Chondrocyte (in vitro differentiated cells): ENCODE measurements at regions not wholly inside any gene's neighbourhood (a gene's known extent, or its start where the extent isn't known, plus 50 kb on each side); places are given as distances from the start of the nearest gene placed in this dataset.

ENCODE experiments used
- DNase-seq: peaks from one replicate; pipeline ENCODE4 v3.0.0; 2021; ENCODE audit warnings: mixed read lengths, low spot score
- H3K27ac Mint-ChIP-seq: one replicate; pipeline ENCODE4 v1.8.0; 2021; ENCODE audit warnings: mild to moderate bottlenecking, moderate library complexity, mixed read lengths; ENCODE audit not compliant: unreplicated experiment
- H3K27me3 Mint-ChIP-seq: 2 replicates; pipeline ENCODE4 v1.8.0; 2021; ENCODE audit warnings: low read depth, mixed read lengths
- H3K36me3 Mint-ChIP-seq: 2 replicates; pipeline ENCODE4 v1.8.0; 2021; ENCODE audit warnings: low read depth, mixed read lengths
- H3K4me1 Mint-ChIP-seq: 2 replicates; pipeline ENCODE4 v1.8.0; 2021; ENCODE audit warnings: low read depth, mild to moderate bottlenecking, mixed read lengths
- H3K4me3 Mint-ChIP-seq: one replicate; pipeline ENCODE4 v1.8.0; 2021; ENCODE audit warnings: mild to moderate bottlenecking, moderate library complexity, mixed read lengths; ENCODE audit not compliant: unreplicated experiment
- H3K9me3 Mint-ChIP-seq: 2 replicates; pipeline ENCODE4 v1.8.0; 2021; ENCODE audit warnings: low read depth, mixed read lengths
- TF ChIP-seq, protein P1 (sequence below): fragments of 200-600 bp; sonication (generic); IDR thresholded peaks from 2 replicates; pipeline ENCODE4 v1.5.0; 2021; ENCODE audit warnings: antibody characterized with exemption, mild to moderate bottlenecking, moderate library complexity

- Mint-ChIP-seq H3K27ac (no peak overlapping the region), H3K9me3 (no peaks in the 10 kb centered on the region), H3K36me3 (no peaks in the 10 kb centered on the region), H3K4me1 (peaks cover 4% of the 10 kb centered on the region), H3K4me3 (no peak overlapping the region), H3K27me3 (peaks cover 11% of the 10 kb centered on the region)
- TF ChIP-seq, protein P1, sequence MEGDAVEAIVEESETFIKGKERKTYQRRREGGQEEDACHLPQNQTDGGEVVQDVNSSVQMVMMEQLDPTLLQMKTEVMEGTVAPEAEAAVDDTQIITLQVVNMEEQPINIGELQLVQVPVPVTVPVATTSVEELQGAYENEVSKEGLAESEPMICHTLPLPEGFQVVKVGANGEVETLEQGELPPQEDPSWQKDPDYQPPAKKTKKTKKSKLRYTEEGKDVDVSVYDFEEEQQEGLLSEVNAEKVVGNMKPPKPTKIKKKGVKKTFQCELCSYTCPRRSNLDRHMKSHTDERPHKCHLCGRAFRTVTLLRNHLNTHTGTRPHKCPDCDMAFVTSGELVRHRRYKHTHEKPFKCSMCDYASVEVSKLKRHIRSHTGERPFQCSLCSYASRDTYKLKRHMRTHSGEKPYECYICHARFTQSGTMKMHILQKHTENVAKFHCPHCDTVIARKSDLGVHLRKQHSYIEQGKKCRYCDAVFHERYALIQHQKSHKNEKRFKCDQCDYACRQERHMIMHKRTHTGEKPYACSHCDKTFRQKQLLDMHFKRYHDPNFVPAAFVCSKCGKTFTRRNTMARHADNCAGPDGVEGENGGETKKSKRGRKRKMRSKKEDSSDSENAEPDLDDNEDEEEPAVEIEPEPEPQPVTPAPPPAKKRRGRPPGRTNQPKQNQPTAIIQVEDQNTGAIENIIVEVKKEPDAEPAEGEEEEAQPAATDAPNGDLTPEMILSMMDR = no peak
- DNase-seq = no peak
These were observed 292.9 kb upstream of the RORA start for GRCh38 chr15:61521953-61522352.

GRCh38 chr15:61519296-61519695, 290.2 kb upstream of the RORA start:
- Mint-ChIP-seq H3K27me3 (peaks cover 4% of the 10 kb centered on the region), H3K27ac (no peak overlapping the region), H3K4me1 (peaks cover 4% of the 10 kb centered on the region), H3K9me3 (no peaks in the 10 kb centered on the region), H3K36me3 (no peaks in the 10 kb centered on the region), H3K4me3 (no peak overlapping the region)
- DNase-seq = no peak
- TF ChIP-seq, protein P1 = no peak

- H3K9me3 Mint-ChIP-seq = no peaks in the 10 kb centered on the region
These were observed 289.3 kb upstream of the RORA start for GRCh38 chr15:61518191-61518950.

DNA sequence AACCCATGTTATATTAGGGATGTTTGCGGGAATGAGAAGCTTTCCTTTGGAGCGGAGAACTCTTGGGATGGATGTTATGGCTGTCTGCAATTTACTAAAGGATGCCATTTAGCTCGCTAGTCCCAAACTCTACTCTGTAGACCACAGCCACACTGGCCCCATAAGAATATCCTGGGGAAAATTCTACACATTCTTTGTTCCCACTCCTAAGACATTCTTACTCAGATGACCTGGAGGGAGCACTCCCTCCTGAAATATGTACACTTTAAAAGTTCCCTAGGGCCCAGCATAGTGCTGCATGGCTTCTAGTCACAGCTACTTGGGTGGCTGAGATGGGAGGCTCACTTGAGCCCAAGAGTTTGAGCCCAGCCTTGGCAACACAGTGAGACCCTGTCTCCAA, 288.7 kb upstream of the RORA start:
- H3K9me3 Mint-ChIP-seq = no peaks in the 10 kb centered on the region
- H3K4me3 Mint-ChIP-seq = no peak overlapping the region
- no peaks in the 10 kb centered on the region for H3K36me3 Mint-ChIP-seq
- TF ChIP-seq, protein P1 = no peak
- H3K4me1 Mint-ChIP-seq = peaks cover 4% of the 10 kb centered on the region
- DNase-seq = no peak
- H3K27me3 Mint-ChIP-seq = peaks cover 2% of the 10 kb centered on the region
- H3K27ac Mint-ChIP-seq = no peak overlapping the region

More at GRCh38 chr15:61518191-61518950, 289.3 kb upstream of the RORA start:
- Mint-ChIP-seq H3K4me3 (no peak overlapping the region), H3K27ac (no peak overlapping the region), H3K4me1 (peaks cover 4% of the 10 kb centered on the region), H3K27me3 (peaks cover 2% of the 10 kb centered on the region), H3K36me3 (no peaks in the 10 kb centered on the region)
- TF ChIP-seq, protein P1 = no peak
- no peak for DNase-seq

GRCh38 chr15:61517335-61517734, 288.2 kb upstream of the RORA start:
- Mint-ChIP-seq H3K27ac (no peak overlapping the region), H3K4me1 (peaks cover 4% of the 10 kb centered on the region), H3K4me3 (no peak overlapping the region), H3K9me3 (no peaks in the 10 kb centered on the region), H3K36me3 (no peaks in the 10 kb centered on the region), H3K27me3 (peaks cover 2% of the 10 kb centered on the region)
- DNase-seq = no peak
- TF ChIP-seq, protein P1 = no peak
